Skin of body (tissue), 1 donor: ENCODE measurements at regions not wholly inside any gene's neighbourhood (a gene's known extent, or its start where the extent isn't known, plus 50 kb on each side); places are given as distances from the start of the nearest gene placed in this dataset.

ENCODE experiments used
- DNase-seq: peaks from one replicate; lab custom pipeline; 2025; lab: John Stamatoyannopoulos, UW

DNA sequence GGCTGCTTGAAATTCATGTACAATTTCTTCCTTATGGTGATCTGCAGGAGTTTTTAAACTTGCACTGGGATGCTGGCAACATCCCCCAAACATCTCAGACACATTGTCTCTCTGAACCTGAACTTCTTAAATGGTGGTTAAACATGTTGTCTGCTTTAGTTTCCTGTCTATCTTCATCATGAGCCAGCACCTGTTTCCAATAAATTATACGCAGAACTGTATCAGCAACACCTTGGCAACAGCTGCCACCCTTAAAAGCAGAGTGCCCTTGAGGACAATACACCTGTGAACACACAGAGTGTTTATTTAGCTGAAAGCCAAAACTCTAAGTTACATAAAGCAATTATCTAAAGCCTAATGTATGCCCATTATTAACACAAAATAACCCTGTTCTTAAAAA, 242.9 kb downstream of the WNT5A start:
- DNase-seq, result no peak

DNA sequence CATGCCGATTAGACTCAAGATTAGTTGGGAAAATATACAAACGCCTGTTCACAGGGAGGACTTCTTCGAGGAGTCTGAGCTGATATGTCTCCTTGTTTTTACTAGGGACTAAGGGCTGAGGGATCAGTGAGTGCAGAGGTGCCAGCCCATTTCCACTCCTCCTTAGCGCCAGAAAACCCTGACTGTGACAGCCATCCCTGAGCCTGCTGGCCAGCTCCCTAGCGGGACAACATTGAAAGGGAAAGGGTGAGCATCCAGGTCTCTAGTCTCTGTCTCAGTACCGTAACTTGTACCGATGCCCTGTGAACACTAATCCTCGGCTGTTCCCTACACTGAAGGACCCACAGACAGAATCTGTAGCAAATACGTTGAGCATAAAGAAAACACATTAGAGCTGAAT, 243.4 kb downstream of the WNT5A start:
- no peak for DNase-seq

DNA sequence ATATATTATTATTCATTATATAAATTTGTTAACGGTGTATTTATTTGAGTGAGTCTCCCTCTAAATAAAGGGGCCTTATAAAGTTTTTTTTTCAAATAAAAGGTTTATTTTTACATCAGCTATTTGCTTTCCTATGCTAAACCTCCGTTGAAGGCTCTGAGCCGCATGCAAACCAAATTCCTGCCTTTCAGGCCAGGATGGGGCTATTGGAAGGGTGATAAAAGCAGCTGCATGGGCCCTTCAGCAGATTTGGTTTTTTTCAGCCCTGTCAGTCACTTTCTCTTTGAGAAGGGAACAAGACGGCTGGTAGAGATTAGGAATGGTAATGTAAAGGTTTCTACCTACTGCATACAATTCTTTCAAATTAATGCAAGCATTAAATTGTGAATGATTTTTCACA, 244.2 kb downstream of the WNT5A start:
- DNase-seq, result no peak

DNA sequence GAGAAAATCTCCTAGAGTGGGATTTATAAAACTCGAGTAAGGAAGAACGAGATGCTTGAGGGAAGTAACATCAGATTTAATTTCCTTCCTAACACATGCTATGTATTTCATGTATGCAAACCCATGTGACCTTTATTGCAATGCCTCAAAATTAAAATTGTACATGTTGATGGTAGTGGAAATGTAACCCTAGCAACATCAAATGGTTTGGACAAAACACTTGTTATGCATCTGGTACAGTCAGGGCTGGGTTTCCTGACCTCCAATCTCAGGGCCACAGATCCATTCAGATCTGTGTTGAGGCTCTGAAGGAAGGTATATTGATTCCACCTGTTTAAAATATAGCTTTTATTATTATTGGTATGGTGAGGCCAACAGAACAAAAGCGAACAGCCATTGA, 246.0 kb downstream of the WNT5A start:
- no peak for DNase-seq

DNA sequence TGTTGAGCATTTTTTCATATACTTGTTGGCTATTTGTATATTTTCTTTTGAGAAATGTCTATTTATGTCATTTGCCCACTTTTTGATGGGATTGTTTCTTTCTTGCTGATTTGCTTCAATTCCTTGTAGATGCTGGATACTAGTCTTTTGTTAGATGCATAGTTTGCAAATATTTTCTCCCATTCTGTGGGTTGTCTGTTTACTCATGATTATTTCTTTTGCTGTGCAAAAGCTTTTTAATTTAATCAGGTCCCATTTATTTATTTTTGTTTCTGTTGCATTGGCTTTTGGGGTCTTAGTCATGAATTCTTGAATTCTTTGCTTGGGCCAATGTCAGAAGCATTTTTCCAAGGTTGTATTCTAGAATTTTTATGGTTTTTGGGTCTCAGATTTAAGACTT, 251.7 kb downstream of the WNT5A start:
- DNase-seq, result no peak

DNA sequence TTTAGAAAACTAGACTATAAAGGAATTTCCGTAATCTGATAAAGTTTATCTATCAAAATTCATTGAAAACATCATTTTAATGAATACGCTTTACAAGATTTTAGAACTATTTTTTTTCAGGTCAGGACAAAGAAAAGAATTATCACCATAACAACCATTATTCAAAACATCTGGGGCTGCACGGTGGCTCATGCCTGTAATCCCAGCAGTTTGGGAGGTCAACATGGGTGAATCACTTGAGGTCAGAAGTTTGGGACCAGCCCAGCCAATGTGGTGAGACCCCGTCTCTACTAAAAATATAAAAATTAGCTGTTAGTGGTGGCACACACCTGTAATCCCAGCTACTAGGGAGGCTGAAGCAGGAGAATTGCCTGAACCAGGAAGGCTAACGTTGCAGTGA, 260.4 kb downstream of the WNT5A start:
- no peak for DNase-seq

DNA sequence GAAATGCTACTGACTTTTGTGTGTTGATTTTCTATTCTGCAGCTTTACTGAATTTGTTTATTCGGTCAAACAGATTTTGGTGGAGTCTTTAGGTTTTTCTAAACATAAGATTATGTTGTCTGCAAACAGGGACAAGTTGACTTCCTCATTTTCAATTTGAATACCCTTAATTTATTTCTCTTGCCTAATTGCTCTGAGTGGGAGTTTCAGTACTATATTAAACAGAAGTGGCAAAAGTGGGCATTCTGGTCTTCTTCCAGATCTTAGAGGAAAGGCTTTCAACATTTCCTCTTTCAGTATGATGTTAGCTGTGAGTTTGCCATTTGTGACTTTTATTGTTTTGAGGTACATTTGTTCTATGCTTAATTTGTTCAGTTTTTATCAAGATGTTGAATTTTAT, 268.5 kb downstream of the WNT5A start:
- no peak for DNase-seq

DNA sequence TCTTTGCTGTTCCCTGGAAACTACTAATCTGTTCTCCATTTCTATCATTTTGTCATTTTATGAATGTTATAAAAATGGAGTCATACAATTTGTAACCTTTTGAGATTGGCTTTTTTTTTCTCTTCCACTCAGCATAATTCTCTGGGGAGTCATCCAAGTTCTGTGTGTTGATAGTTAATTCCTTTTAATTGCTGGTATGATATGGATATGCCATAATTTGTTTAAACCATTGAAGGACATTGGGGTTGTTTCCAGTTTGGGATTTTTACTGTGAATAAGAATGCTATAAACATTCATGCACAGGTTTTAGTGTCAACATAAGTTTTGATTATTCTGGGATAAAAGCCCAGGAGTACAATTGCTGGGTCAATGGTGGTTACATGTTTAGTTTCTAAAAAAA, 279.4 kb downstream of the WNT5A start:
- no peak for DNase-seq

DNA sequence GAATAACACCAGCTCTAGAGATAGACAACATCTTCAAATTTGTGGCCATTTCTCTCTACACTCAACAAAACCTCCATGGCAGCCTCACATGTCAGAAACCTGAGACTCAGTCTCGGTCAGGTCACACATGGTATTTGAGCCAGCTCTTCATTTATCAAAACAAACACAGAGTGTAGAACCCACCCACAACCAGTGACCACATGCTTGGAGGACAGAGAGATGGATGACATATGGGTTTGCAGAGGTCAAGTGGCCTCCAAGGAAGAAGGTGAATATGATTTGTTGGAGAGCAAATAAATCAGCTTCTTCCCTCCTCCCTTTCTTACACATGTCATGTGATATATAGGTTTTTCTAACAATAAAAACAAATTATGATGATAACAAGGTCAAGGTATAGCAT, 278.1 kb upstream of the LRTM1 start:
- DNase-seq, result no peak

DNA sequence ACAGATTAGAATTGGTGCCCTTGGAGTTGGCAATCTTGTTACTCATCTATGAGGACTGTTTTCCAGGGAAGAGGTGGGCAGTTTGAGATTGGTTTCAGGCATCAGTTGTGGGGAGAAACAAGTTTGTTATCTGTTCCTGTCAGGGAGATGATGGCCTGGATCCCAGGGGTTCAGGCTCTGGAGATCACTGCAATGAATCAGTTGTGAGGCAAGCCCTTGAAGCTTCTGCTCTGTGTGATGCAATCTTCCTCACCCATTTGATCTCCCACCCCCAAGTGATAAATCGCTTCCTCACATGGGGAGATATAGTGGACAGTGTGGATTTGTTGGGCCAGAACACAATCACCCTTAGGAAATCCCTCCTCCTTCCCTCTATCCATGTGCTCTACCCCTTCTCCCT, 276.6 kb upstream of the LRTM1 start:
- DNase-seq, result no peak

DNA sequence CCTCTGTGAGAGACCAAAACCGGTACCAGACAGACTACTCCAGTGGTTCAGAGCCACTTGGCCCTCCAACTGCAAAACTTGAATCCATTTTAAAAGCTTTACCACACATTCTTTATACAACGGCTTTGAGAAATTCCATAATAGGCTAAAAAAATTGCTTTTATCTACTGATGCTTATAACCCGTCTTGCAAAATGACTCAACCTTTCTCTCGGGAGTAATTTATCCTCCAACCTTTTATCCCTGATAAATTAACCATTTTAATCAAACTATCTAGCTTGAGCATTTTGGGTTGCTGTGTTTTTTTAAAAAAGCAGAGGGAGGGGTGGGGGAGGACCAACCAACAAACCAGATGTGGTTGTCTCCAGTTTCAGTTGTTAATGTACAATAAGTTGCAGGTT, 275.7 kb upstream of the LRTM1 start:
- DNase-seq, result no peak

DNA sequence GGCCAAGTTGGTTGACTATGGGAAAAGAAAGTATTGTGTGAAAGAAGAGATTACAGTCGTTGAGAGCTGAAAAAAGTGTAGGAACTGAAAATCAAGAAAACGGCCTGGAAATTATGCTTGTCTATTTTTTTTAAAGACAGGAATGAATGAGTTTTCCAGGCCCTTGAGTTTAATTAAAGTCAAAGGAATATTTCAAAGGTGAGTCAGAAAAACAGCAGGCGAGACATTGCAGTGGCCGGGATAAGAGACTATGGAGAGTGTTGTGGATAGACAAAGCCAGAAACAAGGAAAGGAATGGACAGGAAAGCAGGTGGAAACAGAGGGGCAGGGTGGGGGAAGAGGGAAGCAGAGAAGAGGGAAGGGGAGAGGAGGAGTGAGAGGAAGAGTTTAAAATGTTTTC, 275.1 kb upstream of the LRTM1 start:
- DNase-seq, result no peak

DNA sequence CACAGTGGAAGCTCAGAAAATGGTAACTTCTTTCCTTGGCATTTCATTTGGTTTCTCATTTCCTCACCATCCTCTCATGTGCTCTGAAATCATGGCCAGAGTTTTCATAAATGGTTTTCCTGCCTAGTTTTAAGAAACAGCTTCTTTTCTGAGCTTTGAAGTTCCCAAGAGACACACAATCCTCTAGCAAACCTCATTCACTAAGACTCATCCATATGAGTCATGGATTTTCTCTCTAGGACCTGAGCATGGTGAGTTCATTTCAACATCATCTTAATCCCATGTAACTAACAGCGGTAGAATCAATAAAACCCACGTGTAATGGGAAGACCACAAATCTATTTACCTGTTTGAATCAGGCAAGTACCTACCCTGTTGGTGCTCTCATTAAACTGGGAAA, 274.5 kb upstream of the LRTM1 start:
- DNase-seq, result no peak

DNA sequence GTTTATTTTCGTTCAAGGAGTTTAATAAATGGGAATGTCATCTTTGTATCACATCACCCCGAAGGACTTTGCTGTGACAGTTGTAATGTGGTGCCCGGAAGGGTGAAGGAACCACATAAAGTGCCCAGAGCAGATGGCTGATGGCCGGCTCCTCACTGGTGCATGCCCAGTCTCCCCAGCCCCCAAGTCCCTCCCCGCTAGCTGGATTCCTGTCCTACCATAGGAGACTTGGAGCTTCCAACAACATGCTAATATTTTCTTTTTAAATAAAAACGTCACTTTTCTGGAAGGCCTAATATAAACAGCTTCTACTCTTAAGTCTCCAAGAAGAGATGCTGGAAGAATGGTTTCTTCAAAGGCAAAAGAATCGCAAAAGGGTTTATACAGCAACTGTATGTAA, 273.9 kb upstream of the LRTM1 start:
- DNase-seq, result no peak

DNA sequence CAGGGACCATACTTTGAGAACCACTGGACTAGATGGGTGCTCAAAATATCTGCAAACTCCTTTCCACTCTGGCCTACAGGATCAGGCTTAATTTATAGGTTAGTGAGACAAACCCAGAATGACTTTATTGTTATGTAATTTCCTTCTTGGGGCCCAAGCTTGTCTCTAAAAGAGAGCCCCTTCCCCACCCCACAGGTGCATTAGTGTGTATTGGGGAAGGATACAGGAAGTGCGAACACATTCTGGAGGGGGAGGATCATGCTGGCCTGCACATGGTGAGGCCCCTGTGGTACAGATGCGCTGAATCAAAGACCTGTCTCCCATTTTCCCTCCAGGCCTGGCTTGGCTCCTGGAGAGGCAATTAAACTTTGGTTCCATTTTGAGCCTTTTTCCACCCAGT, 273.0 kb upstream of the LRTM1 start:
- no peak for DNase-seq

DNA sequence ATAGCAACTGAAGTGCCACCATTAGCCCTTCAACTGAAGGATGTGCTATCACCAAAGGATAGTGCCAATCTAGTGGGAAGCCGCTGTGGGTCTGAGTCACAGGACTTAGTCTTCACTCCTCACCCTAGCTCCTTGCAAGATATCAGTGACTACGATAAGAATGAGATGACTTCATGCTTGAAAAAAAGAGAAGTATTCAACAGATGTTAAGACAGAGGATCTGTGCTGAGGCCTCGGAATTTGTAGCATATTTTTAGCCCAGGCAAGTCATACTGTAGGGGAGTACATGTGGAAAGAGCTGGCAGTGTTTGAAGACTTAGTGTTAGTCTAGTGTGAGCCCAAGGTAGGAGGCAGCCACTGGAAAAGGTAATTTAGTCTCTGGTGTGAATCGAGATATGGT, 270.7 kb upstream of the LRTM1 start:
- DNase-seq, result no peak

DNA sequence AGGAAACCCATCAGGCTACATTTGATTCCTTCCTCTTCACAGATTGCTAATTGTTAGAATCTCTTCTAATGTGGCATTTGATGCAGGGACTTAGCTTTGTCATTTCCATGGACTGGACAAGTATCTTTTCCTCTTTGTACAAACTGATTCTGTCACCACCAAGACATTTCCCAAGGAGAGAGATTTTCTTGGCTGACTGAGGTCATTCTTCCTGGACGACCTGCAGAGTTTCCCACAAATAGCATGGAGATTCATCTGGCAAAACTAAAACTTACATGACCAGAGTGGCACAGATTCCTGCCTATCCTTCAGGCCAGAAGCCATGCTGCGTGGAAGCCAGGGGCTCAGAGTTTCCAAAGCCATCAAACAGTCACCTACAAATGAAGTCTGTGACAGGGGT, 269.2 kb upstream of the LRTM1 start:
- DNase-seq, result no peak

DNA sequence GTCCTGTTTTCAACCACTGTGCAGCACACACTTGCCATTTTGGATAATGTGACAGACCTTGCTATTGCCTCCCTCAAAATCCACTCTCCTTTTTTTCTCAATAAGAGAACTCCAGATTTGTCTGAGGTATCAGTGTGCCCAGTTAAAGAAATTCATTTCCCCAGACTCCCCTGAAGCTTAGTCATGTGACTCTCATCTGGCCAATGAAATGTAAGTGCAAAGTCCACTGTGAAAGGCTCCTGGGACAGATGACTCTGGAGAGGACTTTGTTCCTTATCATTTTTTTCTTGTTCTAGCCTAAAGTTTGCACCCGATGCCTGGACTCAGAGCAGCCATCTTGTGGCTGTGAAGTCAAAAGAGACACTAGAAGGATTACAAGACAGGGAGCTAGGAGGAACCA, 268.6 kb upstream of the LRTM1 start:
- no peak for DNase-seq

DNA sequence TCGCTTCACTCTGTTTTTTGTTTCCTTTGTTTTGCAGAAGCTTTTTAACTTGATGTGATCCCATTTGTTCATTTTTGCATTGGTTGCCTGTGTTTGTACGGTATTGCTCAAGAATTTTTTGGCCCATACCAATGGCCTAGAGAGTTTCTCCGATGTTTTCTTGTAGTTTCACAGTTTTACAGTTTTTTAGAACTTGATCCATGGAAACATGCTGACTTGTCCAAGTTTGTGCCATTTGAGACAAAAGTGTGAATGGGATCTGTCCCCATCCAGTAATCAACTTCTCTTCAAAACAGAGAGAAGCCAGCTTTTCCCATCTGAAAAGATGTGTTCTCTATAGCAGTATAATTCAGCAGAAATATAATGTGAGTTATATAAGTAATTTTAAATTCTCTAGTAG, 266.5 kb upstream of the LRTM1 start:
- no peak for DNase-seq

DNA sequence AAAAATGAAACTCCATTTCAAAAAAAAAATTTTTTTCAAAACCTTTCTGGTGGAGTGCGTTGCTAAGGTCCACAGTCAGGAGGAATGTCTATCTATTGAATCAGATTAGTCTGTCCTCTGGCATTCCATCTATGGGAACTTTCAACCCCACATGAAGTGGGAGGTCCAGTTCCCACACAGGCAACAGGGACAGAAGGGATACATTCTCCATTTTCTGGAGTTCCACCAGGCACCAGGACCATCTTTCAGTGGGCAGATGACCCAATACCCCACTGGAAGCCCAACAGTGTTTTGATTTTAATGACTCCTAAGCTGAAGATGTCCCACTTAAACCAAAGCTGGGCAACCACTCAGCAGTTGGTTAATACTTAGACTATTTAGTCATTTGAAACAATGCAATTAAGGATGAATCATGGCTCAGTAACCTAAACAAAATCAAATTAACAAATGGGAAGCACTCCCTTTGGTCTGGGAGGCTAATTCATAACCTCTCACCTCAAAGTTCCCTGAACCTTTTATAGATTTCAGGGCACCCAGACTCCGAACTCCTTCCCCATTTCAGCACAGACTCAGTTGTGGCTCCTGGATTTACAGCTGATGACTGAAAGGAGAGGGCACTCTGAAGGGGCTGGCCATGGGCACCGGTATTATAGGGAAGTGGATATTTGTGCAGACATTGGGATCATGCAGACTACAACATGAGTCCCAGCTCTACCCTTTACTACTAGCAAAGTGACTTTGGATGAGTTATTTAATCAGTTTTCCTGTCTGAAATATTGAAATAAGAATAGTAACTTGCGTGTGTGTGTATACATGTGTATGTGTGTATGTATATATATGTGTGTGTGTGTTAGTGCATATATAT, 264.3 kb upstream of the LRTM1 start:
- DNase-seq, result no peak

DNA sequence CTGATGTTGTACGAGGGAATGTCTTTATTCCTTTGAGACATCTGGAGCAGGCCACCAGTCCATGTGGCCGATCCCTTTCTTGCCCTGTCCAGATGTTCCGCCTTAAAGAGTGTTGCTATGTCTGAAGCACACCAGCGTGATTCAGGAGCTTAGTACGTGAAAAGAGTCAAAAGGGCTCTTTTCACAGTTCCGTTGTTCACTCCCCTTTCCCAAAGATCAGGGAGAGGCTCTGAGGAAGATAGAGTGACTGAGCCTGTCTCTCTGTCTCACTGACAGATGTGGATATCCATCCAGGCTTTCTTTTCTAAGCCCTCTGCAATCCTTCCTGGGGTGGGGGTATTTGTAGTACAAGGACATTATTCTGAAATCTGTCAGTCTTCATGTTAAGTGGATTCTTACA, 262.5 kb upstream of the LRTM1 start:
- DNase-seq, result no peak

DNA sequence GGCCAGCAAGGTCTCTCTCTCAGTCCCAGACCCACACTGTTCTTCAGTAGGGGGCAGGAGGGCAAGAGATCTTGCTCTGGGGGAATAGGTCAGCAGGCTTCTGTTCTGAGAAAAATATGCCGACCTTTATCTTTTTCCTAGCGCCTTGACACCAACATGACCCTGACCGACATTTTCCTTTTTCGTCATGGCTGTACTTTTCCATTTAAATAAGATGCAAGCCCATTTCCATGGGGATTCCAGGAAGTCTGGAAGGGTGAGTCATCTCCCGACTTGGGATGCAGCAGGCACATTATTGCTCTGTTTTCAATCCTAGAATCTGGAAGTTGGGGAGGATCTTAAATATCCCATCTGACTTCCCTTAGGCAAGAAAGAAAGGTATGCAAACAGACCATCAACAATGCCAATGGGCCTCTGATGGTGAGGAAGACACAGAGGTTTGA, 261.5 kb upstream of the LRTM1 start:
- peak; percentile 14 for DNase-seq

DNA sequence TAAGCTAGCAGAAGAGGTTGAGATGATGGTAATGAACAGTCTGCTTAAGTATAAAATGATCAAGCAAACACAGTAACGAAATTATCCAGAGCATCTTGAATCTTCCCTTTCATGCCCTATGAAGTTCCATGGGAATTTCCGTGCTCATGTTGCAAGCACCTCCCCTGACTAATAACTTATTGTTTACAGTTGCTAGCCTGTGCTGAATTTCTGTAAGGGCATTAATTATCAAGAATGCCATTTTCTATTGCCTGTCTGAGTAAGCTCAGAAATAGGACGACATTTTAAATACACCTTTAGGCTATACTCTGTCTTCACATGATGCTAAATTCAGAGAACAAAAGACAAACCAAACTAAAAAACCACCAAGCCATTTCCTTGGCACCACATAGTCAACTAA, 257.5 kb upstream of the LRTM1 start:
- no peak for DNase-seq

DNA sequence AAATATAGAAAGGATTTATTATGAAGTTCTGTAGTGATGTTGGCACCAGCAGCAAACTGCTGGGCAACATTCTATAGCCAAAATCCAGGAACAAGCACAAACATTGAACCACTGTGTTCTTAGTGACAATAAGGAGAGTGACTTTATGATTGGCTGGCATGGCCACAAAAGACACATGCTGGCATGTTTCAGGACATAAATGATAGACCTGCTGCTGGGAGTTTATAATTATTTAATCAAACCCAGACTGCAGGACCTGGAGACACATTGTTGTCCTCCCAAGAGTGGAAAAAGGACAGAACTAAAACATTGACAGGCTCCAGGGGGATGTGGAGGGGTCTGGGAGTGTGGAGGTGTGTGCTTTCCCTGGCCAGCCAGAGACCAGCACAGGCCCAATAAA, 255.3 kb upstream of the LRTM1 start:
- DNase-seq, result no peak
